NCI-H146 treated with DMSO at 0.1 percent for 48 hours (cell line): ENCODE measurements at regions not wholly inside any gene's neighbourhood (a gene's known extent, or its start where the extent isn't known, plus 50 kb on each side); places are given as distances from the start of the nearest gene placed in this dataset.

Experiments
- DNase-seq: peaks from one replicate; lab custom pipeline; 2025; ENCODE audit not compliant: unreplicated experiment; lab: John Stamatoyannopoulos, UW

DNA sequence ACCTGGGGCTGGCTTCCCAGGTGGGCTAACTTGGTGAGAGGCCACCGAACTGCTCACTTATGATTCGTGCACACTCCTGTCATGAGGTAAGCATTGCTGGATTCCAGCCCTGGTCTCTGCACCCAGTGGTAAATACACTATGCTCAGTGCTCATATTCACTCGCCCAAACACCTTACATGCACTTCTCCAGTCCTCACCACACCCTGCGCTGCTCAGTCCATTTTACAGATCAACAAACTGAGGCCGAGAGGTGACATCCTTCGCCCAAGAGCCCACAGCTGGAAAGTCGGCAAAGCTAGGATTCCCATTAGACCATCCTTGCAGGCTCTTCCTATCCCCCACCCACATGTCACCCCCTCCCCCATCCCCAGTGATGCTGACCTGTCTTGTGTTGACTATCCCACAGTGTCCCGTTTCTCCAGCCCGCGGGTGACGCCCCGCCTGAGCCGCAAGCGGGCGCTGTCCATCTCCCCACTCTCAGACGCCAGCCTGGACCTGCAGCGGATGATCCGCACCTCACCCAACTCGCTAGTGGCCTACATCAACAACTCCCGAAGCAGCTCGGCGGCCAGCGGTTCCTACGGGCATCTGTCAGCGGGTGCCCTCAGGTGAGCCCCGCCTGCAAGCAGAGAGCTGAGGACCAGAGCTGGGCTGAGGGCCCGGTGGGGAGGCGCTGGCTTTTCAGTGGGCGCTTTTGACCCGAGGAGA, 232.8 kb downstream of the GLI2 start:
- no peak for DNase-seq

DNA sequence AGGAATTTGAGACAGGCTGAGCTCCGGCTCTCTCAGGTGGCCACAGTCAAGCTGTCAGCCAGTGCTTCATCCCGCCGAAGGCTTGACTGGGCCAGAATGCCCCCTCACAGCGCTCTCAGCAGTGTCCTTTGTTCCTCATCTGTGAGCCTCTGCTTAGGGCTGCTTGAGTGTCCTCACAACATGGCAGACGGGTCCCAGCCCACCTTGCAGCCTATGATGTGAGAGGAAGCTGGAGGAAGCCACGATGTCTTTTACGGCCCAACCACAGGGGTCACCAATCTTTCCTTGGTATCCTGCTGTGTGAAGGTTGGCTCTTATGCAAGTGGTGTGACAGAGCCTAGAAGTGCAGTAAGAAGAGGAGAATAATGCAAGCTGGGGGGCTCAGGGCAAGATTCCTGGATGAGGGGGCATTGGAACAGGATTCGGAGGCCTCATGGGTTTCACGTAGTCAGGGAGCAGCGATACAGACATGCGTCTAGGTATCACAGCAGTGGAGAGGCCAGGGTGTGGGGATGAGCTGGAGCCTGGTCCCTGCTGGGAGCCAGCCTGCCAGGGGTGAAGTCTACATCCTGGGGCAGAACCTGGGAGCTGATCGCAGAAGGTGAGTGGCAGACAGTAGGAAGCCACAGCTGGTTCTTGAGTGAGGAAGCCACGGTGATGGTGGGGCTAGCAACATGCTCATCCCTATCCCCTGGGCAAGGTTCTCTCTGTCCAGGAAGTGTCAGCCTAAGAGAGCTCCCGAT, 234.1 kb downstream of the GLI2 start:
- no peak for DNase-seq

DNA sequence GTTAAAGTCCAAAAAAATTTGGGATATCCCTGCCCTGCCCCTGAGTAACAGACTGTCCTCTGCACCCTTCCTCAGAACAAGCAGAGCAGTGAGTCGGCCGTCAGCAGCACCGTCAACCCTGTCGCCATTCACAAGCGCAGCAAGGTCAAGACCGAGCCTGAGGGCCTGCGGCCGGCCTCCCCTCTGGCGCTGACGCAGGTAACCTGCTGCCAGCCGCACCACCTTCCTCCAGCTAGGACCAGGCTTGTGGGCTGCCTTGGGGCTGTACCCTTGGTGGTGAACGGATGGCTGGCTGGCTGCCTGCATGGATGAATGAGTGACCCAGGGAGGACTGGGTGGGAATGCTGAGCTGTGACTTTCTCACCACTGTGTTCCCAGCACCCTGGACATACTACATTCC, 236.2 kb downstream of the GLI2 start:
- no peak for DNase-seq

DNA sequence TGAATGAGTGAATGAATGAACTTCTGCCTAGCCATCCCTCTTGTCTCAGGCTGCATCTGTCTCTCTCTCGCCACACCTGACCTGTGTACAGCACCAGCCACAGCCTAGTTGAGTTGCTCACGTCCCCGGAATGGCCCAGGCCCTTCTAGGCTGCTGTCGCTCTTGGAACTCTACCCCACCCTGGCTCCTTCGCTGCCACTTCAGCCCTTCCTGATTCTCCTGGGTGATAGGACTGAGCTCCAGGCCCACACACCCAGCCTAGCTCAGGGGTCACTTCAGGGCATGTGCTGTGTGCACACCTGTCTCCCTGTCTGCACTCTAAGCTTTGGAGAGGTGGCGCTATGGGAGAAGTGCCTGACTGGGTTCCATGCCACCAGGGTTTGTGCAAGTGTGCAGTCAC, 236.6 kb downstream of the GLI2 start:
- DNase-seq = no peak

DNA sequence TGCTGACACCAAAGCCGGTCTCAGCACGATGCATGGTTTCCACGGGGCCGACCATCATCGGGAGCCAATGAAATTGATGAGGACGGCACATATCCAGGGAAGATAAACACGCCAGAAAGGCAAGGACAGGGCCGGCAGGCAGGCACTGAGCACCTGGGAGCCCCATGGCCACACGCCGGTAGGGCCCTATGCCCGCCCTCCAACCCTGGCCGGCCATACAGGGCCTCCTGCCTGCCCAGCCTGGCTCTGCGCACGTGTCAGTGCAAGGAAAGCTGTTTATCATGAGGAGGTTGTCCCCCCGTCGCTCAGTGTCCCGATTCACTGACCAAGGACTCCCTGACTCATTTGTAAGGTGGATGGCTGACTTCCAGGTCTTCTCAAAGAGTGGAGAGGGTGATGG, 237.5 kb downstream of the GLI2 start:
- no peak for DNase-seq

DNA sequence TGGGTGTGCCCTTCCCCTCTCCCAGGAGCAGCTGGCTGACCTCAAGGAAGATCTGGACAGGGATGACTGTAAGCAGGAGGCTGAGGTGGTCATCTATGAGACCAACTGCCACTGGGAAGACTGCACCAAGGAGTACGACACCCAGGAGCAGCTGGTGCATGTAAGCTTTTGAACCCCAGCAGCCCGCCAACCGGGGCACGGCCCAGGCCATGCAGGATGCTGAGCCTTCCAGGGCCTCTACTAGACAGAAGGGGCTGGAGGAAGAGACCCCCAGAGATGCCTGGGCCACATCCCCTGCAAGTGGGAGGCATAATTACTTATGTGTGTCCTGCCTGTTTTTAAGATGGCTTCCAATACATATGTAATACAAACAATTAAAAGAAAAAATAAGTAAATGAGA, 239.3 kb downstream of the GLI2 start:
- DNase-seq = no peak

DNA sequence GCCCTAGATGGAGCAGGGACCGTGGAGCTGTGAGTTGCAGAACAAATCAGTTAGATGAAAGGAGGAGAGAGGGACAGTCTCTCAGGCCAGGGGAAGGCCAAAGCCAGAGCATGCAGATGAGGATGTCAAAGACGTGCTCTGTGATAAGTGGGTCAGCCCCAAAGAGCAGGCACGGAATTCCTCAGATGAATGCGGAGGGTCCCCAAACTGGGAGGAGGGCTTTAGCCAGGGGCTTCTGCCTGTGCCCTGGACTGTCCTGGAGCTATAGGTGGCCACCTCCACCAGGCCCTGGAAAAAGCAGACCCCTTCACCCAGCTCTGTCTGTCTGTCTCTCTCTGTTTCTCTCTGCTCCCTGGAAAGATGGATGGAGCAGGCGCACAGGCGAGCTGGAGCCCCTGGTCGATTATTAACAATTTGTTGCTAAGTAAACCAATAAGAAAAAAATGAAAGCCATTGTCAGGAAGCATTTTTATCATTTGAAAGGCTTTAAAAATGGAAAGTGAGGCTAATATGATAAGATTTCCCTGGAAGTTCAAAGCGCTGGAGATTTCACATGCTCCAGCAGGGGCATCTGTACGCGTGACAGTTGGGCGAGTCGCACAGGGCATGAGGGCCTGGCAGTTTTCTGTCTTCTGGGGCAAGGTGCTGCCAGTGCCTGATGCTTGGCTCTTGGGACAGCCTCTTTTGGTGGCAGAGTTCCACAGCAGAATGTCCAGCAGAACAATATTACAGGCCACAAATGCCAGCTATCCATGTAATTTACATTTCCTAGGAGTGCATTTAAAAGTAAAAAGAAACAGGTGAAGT, 241.0 kb downstream of the GLI2 start:
- DNase-seq = no peak

DNA sequence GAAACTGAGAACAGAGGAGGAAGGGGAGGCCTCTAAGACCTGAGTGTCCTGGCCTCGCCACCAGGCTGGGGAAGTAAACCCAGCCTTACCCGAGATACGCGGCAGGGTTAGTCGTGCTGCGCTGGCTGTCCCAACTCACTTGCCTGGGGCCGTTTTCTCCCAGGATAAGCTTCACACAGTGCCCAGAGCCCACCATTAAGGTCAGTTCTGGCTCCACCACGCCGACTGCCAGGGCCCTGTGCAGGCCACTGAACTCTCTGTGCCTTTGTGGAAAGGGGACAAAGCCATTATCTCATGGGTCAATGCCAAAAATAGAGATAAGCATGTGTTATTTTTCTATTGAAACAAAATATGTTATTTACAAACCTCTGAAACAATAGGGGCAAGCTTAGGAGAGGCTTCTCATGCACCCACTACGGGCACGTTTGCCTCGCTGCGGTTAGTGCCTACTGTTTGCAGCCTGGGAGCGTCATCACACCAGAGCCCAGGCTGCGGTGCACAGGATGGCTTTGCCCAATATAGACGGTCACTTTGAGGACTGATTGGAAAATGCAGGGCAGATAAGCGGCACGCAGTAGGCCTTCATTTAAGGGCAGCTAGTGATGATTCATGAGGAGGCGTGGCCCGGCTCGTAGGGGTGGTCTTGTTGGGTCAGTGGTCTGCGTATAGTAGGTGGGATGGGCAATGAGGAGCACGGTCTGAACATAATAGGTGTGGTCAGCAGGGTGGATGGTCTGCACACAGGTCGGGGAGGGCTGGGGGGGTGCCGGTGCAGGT, 242.1 kb downstream of the GLI2 start:
- DNase-seq = no peak

DNA sequence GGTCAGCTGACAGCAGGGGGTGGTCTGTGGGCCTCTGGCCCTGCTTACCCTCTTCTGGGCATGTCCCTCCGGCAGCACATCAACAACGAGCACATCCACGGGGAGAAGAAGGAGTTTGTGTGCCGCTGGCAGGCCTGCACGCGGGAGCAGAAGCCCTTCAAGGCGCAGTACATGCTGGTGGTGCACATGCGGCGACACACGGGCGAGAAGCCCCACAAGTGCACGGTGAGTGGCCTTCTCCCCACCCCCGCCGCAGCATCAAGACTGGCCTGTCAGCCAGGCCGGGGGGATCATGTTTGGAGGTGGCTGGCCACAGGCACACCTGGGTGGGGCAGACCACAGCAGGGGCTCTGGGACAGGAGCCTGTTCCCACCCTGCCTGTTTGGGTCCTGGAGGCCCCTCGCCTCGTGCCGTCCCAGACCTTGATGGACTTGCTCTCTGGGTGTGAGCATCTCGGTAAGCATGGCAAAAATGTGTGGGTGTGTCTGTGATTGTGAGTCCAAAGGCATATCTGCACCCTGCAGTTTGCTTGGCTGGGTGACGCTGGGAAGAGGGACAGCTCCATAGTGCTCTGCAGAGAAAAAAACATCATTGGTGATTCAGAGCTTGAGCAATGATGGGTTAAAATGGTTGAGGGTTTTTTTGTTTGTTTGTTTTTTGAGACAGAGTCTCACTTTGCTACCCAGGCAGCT, 242.8 kb downstream of the GLI2 start:
- no peak for DNase-seq

DNA sequence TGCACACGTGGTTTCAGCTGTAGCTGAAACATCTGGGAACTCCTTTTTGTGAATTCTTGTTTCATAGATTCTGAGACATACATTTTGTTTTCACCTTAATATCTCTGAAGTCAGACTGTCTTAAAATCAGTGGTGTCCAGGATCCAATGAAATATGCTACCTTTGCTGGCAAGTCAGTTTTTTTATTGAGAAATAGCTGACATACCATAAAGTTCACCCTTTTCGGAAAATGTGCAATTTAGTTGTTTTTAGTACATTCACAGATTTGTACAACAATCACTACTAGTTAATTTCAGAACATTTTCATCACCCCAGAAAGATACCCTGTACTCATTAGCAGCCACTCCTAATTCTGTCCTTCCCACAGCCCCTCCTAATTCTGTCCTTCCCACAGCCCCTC, 243.7 kb downstream of the GLI2 start:
- no peak for DNase-seq

DNA sequence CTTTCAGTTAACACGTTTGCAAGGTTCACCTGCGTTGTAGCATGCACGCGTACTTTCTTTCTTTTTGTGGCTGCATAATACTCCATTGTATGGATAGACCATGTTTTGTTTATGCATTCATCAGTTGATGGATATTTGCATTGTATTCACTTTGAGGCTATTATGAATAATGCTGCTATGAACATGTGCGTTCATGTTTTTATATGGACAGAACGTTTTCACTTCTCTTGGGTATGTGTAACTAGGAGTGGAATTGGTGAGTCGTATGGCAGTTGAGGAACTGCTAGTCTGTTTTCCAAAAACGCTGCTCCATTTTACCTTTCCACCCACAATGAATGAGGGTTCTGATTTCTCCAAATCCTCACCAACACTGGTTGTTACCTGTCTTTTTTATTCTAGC, 244.3 kb downstream of the GLI2 start:
- DNase-seq = no peak

DNA sequence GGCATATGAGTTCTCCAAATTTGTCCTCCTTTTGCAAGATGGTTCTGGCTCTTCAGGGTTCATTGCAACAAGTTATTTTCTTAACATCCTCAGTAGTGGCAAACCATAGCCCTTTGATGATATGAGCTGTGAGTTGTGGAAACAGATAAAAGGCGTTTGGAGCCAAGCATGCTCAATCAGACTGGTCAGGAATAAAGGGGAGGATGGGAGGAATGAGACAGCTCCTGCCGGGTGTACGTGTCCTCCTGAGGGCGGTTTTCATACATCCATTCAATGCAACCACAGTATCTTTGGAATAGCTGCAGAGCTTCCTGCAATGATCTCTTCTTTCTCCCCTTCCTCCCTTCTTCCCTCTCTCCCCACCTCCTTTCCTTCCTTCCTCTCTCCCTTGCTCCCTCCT, 245.8 kb downstream of the GLI2 start:
- no peak for DNase-seq

DNA sequence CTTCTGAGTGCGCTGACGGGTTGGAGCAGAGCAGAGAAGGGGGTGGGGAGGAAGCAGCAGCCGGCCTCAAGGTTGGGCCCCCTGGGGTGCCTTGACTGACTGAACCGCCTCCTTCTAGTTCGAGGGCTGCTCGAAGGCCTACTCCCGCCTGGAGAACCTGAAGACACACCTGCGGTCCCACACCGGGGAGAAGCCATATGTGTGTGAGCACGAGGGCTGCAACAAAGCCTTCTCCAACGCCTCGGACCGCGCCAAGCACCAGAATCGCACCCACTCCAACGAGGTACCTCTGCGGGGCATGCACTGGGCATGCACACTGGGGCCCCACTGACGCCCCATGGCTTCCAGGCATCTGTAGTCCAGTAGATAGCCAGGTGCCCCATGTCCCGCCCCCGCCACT, 246.9 kb downstream of the GLI2 start:
- DNase-seq = no peak

DNA sequence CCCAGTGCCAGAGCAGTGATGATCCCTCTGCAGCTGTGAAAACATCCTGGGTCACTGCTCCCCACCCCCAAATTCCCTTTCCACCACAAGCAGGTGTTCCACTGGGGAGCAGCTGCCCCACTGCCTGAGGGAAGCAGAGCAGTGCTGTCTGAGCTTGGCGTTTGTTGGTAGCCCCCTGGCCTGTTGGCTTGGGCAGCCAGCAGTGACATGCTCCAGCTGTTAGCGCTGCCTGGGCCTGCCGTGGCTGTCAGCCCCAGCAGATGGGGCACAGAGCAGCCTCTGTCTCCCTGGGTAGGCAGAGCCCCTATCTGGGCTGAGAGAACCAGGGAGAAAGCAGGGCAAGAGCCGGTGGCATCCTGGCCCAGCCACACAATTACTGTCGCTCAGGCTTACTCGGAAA, 247.7 kb downstream of the GLI2 start:
- no peak for DNase-seq

DNA sequence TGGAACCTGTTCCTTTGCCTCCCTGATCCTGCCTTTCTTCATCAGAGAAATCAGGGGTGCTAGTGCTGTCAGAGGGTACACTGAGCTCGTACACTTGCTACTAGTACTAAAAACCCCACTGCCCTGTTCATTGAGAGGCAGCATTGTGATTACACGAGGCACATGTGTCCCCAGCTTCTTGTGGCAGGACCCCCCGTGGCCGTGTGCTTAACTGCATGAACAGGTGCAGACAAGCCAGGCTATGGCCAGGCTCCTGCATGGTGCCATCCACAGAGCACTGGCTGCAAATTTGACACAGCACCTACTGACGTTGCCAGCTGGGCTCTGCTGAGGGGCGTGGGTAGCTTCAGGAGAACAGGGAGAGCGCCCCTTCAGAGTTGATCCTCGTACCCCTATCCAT, 248.4 kb downstream of the GLI2 start:
- no peak for DNase-seq

DNA sequence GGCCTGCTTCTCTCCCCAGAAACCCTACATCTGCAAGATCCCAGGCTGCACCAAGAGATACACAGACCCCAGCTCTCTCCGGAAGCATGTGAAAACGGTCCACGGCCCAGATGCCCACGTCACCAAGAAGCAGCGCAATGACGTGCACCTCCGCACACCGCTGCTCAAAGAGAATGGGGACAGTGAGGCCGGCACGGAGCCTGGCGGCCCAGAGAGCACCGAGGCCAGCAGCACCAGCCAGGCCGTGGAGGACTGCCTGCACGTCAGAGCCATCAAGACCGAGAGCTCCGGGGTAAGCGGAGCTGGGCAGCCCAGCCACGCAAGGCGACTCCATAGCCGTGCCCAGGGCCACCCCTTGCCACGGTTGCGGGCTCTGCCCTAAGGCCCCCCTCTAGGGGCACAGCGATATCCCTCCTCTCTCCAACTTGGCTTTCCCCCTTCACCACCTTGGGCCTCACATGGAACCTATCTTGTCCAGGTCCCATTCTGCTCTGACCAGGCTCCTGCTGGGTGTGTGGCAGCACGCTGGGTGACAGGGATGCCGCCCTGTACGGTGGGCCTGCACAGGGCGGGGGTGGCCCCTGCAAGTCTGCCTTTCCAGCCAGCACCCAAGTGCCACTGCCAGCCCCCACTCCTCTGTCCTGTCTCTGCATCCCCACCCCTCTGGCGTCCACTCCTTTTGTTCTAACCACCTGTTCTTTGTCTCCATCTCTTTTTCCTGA, 248.9 kb downstream of the GLI2 start:
- DNase-seq = no peak

DNA sequence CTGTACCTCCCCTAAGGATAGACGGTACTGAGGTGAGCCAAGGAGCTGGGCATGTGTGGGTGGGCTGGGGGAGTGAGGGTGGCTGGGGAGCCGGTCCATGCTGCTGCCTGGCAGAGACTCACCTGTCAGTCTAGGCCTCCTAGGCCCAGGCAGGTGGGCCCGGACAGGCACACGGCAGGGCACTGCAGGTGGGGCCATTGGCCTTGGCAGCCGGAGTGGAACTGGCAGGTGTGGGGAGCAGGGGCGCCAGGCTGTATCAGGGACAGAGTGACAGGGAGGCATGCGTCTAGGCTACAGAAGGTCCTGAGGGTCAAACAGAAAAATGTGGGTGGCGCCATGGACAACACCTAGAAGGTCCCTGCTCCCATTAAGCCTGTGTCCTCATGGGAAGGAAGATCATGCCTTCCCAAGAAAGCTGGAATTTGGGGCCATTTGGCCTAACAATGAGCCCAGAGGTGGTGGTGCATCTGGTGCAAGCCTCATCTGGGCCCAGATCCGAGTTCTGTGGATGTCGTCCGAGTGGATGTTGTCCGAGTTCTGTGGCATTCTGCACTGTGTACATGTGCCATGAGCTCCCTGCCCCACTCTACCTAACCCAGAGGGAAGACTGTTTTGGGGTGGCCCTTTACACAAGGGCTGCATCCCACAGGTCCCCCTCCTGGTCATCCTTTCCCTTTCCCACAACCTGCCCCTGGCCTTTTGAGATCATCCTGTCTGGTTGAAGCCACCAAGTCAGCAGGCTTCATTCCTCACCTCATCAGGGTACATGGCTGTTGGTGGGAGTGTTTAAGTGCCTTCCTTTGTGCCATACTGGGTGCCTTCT, 249.7 kb downstream of the GLI2 start:
- no peak for DNase-seq

DNA sequence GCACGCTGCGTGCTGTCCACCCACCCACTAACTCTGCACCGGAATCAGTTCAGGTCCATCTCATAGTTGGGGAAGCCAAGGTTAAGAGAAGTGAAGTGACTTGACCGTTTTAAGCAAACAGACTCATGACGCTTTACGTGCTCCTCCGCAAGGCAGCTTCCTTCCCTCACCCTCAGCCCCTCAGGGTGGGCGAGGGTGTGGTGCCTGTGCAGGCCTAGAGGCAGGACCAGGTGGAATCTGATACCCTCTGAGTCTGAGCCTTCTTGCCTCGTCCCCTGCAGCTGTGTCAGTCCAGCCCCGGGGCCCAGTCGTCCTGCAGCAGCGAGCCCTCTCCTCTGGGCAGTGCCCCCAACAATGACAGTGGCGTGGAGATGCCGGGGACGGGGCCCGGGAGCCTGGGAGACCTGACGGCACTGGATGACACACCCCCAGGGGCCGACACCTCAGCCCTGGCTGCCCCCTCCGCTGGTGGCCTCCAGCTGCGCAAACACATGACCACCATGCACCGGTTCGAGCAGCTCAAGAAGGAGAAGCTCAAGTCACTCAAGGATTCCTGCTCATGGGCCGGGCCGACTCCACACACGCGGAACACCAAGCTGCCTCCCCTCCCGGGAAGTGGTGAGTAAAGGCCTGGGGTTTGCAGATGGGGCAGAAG, 250.5 kb downstream of the GLI2 start:
- DNase-seq = no peak
